ENCODE measurements at regions not wholly inside any gene's neighbourhood (a gene's known extent, or its start where the extent isn't known, plus 50 kb on each side); places are given as distances from the start of the nearest gene placed in this dataset.

DNA sequence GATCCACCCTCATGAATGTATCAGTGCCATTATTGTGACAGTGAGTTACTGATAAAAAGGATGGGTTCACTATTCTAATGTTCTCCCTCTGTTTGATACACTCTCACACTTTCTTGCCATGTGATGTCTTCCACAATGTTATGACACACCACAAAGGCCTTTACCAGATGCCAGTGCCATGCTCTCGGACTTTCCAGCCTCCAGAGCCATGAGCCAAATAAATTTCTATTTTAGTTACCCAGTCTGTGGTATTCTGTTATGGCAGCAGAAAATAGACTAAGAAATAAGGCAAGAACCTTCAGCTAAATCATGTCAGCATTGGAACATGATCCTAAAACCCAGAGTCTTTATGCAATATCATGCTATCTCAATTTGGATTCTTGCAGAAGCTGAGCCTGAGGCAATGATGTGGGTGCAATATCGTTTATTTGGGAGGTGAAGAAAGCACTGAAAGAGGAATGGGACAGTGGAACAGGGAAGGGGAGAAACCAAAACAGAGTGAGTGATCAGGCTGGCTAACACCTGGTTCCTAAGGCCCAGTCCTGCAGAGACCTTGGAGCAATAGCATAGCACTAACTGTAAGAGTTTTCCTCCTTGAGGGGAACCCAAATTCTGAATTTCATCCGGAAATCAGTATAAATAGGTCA is 130.4 kb upstream of the LRFN2 start:
- no peak for DNase-seq

DNA sequence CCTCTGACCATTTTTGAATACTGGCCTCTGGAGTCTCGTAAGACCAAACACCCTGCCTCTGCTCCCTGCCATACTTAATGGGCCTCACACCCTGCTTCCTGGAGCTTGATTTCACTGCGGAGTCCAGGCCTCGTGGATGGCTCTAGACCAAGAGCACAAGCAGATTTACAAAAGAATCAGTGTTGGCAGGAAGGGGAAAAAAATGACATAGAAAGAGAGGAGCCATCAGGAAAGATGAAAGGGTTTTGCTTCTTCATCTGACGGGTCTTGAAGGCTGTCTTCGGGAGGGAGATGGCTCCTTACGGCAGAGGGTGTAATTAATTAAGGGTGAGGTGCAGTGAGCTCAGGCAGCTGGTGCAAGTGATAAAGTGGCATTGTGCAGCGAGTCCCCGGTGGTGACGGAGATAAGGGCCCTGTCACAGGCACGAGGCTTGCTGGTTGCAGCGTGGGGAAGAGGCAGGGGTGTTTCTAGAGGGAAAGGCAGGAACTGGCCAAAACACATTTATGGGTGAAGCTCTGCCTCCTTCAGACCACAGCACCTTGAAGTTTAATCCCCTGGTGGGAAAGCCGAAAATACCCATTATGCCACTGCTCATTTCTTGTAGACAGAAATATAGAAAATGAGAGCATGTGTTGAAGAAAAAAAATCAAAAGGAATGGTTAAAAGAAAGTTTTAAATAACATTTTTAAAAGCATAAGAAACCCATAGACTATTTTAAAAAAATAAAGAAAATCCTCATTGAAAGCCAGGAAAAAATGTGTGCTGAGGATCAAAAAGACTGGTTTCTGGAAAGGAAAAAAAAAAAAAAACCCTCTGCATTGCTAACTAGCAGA is 128.6 kb upstream of the LRFN2 start:
- DNase-seq, result no peak

DNA sequence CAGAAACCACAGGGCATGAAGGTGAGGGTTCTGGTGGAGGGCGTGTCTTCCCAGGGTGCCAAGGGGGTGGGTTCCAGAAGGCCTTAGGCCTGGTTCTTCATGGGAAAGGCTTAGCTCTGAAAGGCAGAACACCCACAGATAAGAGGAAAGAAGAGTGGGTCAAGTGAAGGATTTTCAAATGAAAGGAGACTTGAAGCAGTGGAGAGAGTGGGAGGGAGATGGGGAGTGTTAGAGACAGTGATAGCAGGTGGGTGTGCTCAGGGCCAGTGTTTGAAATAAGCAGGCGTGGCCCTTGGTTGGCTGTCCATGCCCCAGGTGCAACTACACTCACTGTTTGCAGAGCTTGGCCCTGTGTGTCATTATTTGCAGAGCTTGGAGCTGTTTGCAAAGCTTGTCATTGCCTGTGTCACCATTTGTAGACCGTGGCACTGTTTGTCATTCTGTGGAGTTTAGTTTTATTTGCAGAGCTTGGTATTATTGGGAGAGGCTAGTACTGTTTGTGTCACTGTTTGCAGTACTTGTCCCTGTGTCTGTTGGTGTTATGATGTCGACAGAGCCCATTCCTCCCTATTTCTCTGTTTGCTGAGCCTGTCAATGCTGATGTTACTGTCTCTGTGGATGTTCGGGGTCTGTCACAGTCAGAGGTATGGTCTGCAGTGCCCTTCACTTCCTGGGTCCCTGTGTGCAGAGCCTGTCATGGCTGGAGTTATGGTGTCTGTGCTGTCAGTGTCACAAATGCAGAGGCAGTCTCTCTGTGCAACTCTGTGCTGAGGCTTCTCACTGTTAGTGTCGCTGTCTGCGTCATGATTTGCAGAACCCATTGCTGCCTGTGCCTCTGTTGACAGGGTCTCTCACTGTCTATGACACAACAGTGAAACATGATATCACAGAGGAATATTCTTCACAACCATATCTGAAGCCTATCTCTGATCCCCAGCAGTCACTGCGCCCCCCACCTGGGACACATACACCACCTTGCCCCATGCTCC is 127.7 kb upstream of the LRFN2 start:
- DNase-seq, result no peak

DNA sequence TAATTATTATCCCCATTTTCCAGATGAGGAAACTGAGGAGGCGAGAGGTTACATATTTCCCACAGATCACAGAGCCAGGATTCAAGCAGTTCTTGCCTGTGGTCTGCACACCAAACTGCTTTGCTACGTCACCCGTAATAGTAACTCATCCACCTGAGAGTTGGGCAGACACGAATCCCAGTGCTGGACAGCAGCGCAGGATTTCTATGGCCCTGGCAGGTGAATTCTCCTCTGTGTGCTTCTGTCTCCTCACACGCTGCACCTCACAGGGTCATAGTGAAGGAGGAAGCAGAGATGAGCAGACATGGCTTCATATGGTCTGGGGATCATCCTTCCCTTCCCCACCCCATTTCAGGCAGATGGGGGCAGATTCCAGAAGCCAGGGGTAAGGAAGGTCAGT is 127.0 kb upstream of the LRFN2 start:
- DNase-seq, result no peak

DNA sequence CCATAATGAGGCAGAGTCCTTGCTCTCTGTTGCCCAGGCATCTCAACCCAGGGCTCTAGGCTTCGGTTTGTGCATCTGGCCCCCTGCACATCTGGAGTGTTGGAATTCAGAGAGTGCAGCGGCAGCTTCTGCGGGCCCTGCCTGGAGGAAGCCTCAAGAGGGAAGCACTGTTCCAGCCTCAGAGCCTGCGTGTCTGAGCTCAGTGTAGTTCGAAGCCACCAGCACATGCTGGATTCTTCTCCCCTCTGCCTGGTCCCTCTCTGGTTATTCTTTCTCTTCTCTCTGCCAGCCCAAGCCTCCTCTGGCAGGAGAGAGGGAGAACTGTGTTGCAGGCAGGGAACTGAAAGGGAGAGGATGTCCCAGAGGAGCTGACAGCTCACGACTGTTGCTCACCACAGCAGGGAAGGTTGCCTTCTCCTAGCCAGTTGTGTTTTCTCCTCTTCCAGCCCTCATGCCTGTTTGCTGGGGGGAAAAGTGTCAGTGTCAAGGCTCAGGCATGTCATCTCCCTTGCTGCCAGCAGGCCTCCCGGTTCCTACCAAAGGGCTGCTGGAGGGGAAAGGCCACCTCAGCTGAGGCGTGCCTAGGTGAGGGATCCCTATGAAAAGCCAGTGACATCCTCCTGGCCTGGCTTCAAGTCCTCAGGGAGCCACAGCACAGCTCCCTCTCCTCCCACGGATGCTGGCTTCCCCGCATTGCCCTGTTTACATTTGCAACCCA is 126.0 kb upstream of the LRFN2 start:
- DNase-seq, result no peak

DNA sequence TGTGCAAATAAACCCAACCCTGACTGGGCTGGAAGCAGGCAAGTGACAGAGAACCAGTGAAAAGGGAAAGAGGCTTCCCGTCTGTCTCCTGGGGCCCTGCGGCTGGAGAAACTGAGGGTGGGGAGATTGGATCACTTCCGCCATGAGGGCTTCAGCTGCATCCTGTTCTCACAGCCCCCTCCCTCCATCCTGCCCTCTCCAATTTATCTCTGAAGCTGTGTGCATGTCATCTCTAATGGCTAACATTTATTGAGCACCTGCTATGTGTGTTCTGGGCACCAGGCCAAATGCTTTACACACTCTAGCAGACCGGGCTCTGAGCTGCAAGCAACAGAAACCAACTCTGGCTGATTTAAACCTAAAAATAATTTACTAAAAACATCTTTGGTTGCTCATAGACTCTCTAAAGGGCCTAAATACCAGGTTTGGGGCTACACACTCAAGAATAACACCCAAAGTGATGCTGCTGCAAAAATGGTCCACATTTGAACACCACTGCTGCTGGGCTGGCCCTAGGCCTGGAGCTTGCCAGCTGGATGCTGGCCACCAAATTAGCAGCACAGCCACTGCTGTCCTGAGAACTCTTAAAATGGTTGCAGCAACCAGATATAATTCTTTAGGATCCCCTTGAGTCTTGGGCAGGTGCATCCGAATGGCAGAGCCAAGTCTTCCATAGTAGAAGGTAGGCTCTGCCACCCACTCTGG is 123.6 kb upstream of the LRFN2 start:
- no peak for DNase-seq

DNA sequence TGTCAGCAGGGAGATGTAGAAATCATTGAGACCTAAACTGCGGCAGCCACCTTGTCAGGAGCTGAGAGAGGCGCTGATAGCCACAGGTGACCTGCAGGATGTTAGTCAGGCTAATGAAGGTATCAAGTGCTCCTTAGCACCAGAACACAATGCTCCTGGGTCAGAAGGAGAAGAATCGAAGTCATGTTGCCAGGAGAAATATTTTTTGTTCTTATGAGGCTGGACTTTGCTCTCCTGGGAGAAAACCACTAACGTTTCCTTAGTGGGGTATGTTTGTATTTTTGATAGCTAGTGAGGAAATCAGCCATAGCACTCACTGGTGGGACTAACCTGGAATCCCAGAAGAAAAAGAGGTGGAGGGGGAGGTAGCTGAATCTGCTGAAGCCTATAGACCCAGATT is 120.9 kb upstream of the LRFN2 start:
- no peak for DNase-seq

DNA sequence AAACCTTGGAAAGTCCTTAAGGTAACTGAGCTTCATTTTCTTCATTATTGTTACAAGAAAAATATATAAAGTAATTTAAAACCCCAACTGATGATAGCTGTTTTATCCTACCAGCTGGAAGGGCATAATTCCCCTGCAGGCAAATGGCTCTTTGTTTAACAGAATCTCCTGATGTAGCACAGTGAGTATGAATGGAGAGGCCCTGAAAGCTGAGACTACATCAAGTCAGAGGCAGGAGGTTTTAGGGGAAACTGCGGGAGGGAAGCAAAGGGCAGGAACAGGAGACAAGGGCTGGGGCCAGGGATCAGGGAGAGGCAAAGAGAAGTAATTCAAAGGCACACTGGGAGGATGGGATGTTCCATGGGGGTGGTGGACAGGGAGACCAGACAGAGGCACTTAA is 119.0 kb upstream of the LRFN2 start:
- no peak for DNase-seq

DNA sequence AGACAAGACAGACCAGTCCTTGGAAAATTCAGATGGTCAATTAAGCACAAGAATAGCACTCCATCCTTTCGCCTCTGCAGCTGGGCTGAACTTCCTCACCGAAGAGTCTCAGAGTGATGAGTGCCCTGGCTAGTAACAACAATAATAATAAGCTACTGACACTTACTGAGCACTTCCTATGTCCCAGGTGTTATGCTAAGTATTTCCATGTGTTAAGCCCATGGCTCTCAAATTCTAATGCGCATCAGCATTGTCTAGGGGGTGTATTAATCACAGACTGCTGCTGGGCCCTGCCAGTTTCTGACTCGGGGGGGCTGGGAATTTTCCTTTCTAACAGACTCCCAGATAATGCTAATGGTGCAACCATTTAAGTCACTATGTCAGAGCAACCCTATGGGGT is 118.2 kb upstream of the LRFN2 start:
- DNase-seq, result no peak

DNA sequence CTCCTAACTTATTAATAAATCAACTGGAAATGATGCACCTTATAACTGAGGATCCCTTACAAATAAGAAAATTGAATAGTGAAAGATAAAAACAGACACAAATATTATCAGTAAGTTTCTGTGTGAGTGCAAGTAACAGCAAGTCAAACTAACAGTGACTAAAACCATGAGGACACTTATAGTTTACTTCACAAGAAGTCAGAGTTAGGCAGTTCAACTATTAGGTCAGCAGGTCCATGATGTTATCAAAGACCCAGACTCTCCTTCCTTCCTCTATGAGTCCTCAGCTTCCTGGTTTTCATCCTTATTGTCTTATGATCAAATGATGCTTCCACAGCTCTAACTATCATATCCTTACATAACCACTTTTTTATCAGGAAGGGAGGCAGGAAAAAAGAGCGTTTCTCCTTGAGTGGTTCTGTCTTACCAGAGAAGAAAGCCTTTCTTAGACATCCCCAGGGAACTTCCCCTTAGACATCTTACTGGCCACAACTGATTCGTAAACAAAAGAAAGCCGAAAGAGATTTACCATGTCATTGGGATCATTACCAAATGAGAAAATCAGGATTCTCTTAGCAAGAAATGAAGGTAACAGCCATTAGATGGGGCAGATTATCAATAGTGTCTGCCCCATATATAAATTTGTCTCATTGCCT is 114.3 kb upstream of the LRFN2 start:
- DNase-seq, result no peak

DNA sequence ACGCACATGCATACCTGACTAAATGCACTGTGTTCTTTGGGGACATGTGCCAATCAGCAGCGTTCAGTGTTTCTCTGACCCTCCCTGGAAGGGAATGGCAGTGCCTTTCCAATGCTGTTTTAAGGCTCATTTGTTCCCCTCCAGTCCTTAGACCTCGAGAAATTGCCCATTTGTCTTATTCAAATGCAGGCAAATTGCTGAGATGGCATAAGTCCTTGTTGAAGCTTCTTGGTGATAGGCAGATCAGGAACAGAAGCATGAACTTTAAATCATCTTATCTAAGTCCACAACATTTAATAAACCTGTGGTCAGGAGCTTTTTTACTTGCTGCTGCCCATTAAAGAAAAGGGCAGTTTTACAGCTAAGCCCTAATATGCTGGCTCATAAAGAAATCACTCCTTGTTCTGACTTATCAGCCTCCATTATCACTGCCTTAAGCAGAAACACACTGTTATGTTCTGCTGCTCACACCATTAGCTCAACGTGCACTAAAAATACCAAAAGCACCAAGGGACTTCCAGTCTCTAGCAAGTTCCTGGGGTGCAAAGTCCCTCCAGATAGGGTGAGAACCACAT is 112.9 kb upstream of the LRFN2 start:
- no peak for DNase-seq

DNA sequence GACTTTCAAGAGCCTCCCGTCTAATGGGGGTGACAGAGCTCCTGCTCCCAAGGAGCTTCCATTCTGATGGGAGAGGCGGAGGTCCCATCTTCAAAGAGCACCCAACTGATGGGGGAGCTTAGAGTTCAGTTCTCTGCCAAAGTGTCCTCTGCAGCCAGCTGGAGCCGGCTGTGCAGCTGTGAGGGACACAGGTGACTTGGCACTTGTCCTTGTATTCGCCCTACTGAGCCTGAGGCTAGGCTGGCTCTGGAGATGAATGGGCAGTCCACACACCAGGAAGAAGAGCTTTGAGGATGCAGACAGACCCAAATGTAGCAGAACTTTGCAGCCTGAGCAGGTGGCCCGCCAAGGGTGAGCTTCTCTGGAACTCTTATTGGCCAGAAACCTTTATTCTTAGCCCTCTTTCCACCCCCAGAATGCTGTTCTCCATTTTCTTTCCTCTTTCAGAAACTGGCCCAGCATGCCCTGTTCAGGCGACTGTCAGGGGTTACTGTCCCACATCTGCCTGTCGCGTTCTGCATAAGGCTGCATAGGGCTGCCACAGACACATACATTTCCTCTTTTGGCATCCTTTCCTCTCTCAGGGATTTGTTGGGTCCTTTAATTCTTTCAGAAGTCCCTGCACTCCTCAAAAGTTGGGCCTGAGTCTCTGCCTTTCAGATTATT is 108.7 kb upstream of the LRFN2 start:
- no peak for DNase-seq

DNA sequence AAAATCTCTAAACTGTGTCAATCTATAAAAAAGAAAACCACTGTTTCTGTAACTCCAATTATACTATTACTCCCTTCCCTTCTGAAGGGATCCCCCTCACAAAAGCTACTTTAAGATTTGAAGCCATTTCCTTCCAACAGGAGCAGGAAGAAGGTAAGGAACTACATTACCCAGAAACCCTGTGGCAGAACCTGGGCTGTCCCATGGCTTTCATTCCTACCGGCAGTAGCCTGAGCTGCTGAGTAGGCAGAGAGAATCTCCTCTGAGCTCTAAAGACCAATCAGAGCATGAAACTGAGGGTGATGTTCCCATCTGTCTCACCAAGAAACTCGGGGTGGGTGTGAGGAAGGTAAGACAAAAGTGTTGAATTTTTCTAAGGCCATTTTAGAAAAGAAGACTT is 108.0 kb upstream of the LRFN2 start:
- no peak for DNase-seq

DNA sequence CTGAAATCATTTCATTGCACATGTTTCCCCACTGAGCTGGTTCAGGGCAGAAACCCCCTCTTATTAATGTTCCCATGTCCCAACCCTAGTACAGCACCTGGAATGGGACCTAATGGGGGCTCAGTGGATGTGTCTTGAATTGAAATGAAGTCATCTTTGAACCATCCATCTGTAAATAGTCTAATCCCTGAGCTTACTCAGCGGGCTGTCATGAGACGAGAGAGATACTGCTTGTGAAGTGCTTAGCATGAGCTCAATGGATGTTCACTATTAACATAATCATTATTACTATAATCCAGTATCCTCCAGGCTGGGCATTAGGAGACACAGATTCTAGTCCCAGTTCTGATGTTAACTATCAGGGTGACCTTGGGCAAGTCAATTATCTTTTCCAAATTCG is 106.6 kb upstream of the LRFN2 start:
- DNase-seq, result no peak

DNA sequence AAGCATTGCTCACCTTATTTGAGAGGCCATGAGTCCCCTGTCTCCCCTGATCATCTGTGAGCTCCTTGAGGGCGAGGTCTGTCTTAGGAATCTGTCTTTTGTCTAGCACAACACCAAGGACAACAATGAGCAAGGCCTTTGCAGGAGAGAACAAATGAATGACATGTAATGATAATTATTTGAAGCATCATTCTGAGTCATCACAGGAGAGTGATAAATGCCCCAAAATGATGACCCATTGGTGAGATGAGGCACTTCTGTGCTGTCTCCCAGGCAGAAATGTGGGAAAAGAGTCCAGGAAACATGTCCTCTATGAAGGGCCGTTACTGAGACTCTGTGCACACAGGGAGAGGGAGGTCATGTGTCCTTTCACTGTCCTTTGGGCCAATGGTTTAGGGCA is 105.2 kb upstream of the LRFN2 start:
- DNase-seq, result no peak

DNA sequence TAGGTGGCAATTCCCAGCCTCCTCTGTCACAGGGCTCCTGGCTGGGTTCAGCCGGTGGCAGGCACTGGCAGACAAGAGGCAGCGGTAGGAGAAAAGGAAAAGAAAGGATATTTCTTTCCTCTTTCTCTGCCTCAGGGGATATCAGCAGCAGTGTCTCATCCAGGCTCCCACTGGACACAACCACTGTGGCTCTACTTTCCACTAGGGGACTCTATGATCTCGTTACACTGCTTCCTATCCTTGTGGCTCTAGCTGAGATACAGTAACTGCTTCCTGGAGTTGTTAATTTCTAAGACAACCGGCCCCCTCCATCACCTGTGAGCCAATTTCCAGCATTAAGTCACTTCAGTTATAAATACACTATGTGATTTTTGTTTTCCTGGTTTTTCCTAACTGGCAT is 102.0 kb upstream of the LRFN2 start:
- no peak for DNase-seq

DNA sequence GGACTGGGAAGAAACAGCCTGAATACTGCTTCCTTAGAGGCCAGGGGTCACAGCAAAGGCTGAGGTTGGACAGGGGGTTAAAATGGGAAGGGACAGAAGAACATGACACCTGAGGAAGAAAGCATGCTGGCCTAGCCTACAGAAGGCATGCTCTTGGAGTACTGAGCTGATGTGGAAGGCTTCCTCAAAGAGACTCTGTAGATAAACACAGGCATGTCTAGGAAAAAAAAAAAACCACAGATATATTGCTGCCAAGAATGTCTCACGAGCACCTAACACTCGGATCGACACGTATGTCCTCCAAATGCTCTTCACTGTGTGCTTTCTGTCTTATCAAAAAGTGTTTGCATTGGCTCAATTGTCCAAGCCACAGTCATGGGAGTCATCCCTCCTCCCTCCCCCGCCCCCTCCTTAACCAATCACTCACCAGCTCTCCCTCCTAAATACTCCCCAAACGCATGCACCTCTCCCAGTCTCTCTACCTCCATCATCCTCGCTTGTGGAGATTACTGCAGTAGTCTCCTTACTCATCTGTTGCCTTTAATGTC is 101.1 kb upstream of the LRFN2 start:
- no peak for DNase-seq

DNA sequence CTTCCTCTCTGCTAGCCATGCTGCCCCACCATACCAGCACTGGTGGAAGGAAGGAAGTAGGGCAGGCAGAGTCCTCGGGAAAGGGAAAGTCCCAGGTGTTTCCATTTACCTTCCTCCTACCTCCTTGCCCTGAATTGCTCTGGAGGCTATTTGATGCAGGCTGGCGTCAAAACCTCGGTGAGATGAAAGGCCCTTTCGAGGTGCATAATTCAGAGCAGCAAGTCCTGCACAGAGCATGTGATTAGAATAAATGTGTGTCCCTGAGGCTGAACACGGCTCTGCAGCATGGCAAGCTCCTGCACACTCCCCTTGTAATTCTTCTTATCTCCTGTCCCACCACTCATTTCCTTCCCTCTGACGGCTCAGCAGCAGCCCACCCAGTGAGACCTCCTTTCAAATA is 98.7 kb upstream of the LRFN2 start:
- DNase-seq, result no peak

DNA sequence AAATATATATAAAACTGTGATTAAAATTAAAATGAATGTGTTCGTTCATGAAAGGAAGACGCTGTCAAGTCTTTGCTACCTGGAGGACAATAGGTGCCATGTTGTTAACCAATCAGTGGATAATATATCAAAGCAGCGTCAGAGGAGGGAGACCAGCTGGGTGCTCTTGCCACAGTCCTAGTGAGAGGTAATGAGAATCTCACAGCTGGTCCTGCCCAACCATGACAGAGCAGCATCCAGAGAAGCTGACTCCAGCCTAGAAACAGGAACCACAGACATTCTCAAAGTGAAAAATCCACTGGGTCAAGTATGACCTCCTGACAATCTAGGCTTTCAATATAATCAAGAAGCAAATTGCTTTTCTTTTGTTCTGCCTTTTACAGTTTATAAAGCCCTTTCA is 94.5 kb upstream of the LRFN2 start:
- no peak for DNase-seq

DNA sequence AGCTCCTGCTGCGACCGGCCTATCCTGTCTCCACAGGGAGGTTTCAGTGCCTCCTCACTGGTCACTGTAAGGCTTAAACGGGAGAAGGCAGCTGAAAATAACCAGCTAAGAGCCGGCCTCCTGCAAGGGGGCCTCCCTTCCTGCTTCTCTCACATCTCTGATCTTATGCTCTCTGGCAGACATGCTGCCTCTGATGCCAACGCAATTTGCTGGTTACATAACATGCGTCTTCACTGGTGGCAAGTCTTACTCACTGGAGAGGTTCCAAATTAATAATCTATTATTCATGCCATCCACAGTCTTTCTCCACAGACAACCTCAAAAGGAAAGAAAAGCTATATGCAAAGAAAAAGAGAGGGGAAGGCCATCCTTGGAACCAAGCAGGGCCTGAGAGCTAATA is 91.8 kb upstream of the LRFN2 start:
- no peak for DNase-seq

Measured in C1 segment of cervical spinal cord (tissue), 14 donors.